ENCODE measurements at regions not wholly inside any gene's neighbourhood (a gene's known extent, or its start where the extent isn't known, plus 50 kb on each side); places are given as distances from the start of the nearest gene placed in this dataset.
"Not testable (repeated sequence)": the region's sequence is repeated elsewhere in the genome, so short reads cannot be mapped to it uniquely, and the experiment has no call there.

DNA sequence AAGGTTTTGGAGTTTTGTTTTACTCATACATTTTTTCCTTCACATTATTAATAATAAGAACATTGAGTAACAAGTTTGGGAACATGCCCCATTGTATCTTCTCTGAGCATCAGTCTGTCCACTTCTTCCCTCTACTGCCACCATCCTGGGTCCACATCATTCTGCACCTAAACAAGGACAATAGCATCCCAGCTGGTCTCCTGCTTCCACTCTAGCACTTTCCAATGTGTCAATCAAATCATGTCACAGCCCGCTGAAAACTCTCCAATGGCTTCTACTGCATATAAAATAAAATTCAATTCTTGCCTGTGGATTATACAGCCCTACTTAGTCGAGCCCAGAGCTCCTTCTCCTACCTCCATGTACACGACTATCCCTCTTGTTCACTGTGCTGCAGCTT is 66.8 kb upstream of the RBPJ start:
- Histone ChIP-seq H4K91ac (ENCODE audit: low read length) (no peak overlapping the region), H3K9ac (ENCODE audit: low read length) (no peak overlapping the region), H2AK5ac (ENCODE audit: low read length, severe bottlenecking) (no peak overlapping the region), H3K9me3 (ENCODE audit: control insufficient read depth, low read length) (peaks cover 1% of the 10 kb centered on the region), H3K27me3 (ENCODE audit: control insufficient read depth in 1 of 2, insufficient read depth in 1 of 2, low read length in 2 of 2) (no peaks in the 10 kb centered on the region), H3K4me1 (ENCODE audit: control insufficient read depth, insufficient read depth, low read depth, low read length) (peaks cover 3% of the 10 kb centered on the region), H3K4ac (ENCODE audit: low read depth in 1 of 2, low read length in 2 of 2) (no peak overlapping the region), H2BK120ac (ENCODE audit: low read depth, low read length) (no peak overlapping the region), H3K4me2 (ENCODE audit: low read length, poor library complexity, severe bottlenecking) (no peak overlapping the region), H3K4me3 (ENCODE audit: insufficient read depth in 1 of 2, low read depth in 1 of 2, low read length in 2 of 2) (no peak overlapping the region), H4K8ac (ENCODE audit: low read length) (no peak overlapping the region), H2BK12ac (ENCODE audit: low read length in 2 of 2) (no peak overlapping the region), H3K14ac (ENCODE audit: low read length in 2 of 2) (no peak overlapping the region), H3K23ac (ENCODE audit: low read length in 2 of 2) (no peak overlapping the region), H3K27ac (ENCODE audit: low read length, poor library complexity, severe bottlenecking) (no peak overlapping the region), H3K79me1 (replicated peaks; ENCODE audit: low read length, poor library complexity, severe bottlenecking) (no peaks in the 10 kb centered on the region), H2BK5ac (ENCODE audit: low read depth, low read length, poor library complexity, severe bottlenecking) (no peak overlapping the region), H3K18ac (ENCODE audit: low read depth in 1 of 2, low read length in 2 of 2) (peak overlapping the region in 1 of 2 experiments; percentile 21), H3K36me3 (ENCODE audit: control insufficient read depth in 1 of 2, insufficient read depth in 2 of 2, low read depth in 1 of 2, low read length in 2 of 2) (no peaks in the 10 kb centered on the region), H2AFZ (ENCODE audit: low read depth, low read length) (no peak overlapping the region), H2BK15ac (ENCODE audit: low read depth, poor library complexity, severe bottlenecking) (no peak overlapping the region)
- DNase-seq: no peak
- WGBS: 85% methylated on average over 3 of the region's 3 CpGs

- no peak overlapping the region for H3K27ac ChIP-seq (ENCODE audit: low read length, poor library complexity, severe bottlenecking)
- H2AFZ ChIP-seq (ENCODE audit: low read depth, low read length): no peak overlapping the region
- H2BK12ac ChIP-seq (ENCODE audit: low read length in 2 of 2): no peak overlapping the region
- peak overlapping the region; percentile 62 for H3K9ac ChIP-seq (ENCODE audit: low read length)
- H2AK5ac ChIP-seq (ENCODE audit: low read length, severe bottlenecking): no peak overlapping the region
- peaks cover 3% of the 10 kb centered on the region for H3K4me1 ChIP-seq (ENCODE audit: control insufficient read depth, insufficient read depth, low read depth, low read length)
- no peaks in the 10 kb centered on the region for H3K36me3 ChIP-seq (ENCODE audit: control insufficient read depth in 1 of 2, insufficient read depth in 2 of 2, low read depth in 1 of 2, low read length in 2 of 2)
- no peak overlapping the region for H3K14ac ChIP-seq (ENCODE audit: low read length in 2 of 2)
- H3K18ac ChIP-seq (ENCODE audit: low read depth in 1 of 2, low read length in 2 of 2): no peak overlapping the region
- no peaks in the 10 kb centered on the region for H3K79me1 ChIP-seq (replicated peaks; ENCODE audit: low read length, poor library complexity, severe bottlenecking)
- H3K27me3 ChIP-seq (ENCODE audit: control insufficient read depth in 1 of 2, insufficient read depth in 1 of 2, low read length in 2 of 2): no peaks in the 10 kb centered on the region
- no peak overlapping the region for H4K8ac ChIP-seq (ENCODE audit: low read length)
- no peak overlapping the region for H3K4me3 ChIP-seq (ENCODE audit: insufficient read depth in 1 of 2, low read depth in 1 of 2, low read length in 2 of 2)
- no peak for DNase-seq
- no peak overlapping the region for H3K4ac ChIP-seq (ENCODE audit: low read depth in 1 of 2, low read length in 2 of 2)
- peaks cover 8% of the 10 kb centered on the region for H3K9me3 ChIP-seq (ENCODE audit: control insufficient read depth, low read length)
- no peak overlapping the region for H4K91ac ChIP-seq (ENCODE audit: low read length)
- no peak overlapping the region for H3K23ac ChIP-seq (ENCODE audit: low read length in 2 of 2)
- H2BK5ac ChIP-seq (ENCODE audit: low read depth, low read length, poor library complexity, severe bottlenecking): no peak overlapping the region
- H2BK15ac ChIP-seq (ENCODE audit: low read depth, poor library complexity, severe bottlenecking): no peak overlapping the region
- no peak overlapping the region for H2BK120ac ChIP-seq (ENCODE audit: low read depth, low read length)
- no CpG with 5 or more reads among the region's 1 CpG for WGBS
- H3K4me2 ChIP-seq (ENCODE audit: low read length, poor library complexity, severe bottlenecking): no peak overlapping the region
Measured at GRCh38 chr4:26255989-26256388, 64.8 kb upstream of the RBPJ start.

- H2BK12ac ChIP-seq (ENCODE audit: low read length in 2 of 2); H3K4me3 ChIP-seq (ENCODE audit: insufficient read depth in 1 of 2, low read depth in 1 of 2, low read length in 2 of 2): not testable (repeated sequence)
Measured at GRCh38 chr4:26257444-26257843, 63.4 kb upstream of the RBPJ start.

GRCh38 chr4:26257850-26258249 is 63.0 kb upstream of the RBPJ start:
- 77% methylated on average over 2 of the region's 2 CpGs for WGBS
- Histone ChIP-seq H3K9me3 (ENCODE audit: control insufficient read depth, low read length) (peaks cover 8% of the 10 kb centered on the region), H2AK5ac (ENCODE audit: low read length, severe bottlenecking) (no peak overlapping the region), H3K79me1 (replicated peaks; ENCODE audit: low read length, poor library complexity, severe bottlenecking) (no peaks in the 10 kb centered on the region), H3K9ac (ENCODE audit: low read length) (no peak overlapping the region), H2BK15ac (ENCODE audit: low read depth, poor library complexity, severe bottlenecking) (no peak overlapping the region), H3K27me3 (ENCODE audit: control insufficient read depth in 1 of 2, insufficient read depth in 1 of 2, low read length in 2 of 2) (no peaks in the 10 kb centered on the region), H3K4ac (ENCODE audit: low read depth in 1 of 2, low read length in 2 of 2) (no peak overlapping the region), H3K18ac (ENCODE audit: low read depth in 1 of 2, low read length in 2 of 2) (no peak overlapping the region), H3K4me2 (ENCODE audit: low read length, poor library complexity, severe bottlenecking) (no peak overlapping the region), H3K27ac (ENCODE audit: low read length, poor library complexity, severe bottlenecking) (no peak overlapping the region), H2BK120ac (ENCODE audit: low read depth, low read length) (no peak overlapping the region), H4K91ac (ENCODE audit: low read length) (no peak overlapping the region), H4K8ac (ENCODE audit: low read length) (no peak overlapping the region), H2AFZ (ENCODE audit: low read depth, low read length) (no peak overlapping the region), H3K4me3 (ENCODE audit: insufficient read depth in 1 of 2, low read depth in 1 of 2, low read length in 2 of 2) (no peak overlapping the region), H3K36me3 (ENCODE audit: control insufficient read depth in 1 of 2, insufficient read depth in 2 of 2, low read depth in 1 of 2, low read length in 2 of 2) (no peaks in the 10 kb centered on the region), H3K23ac (ENCODE audit: low read length in 2 of 2) (no peak overlapping the region), H2BK12ac (ENCODE audit: low read length in 2 of 2) (no peak overlapping the region), H3K14ac (ENCODE audit: low read length in 2 of 2) (no peak overlapping the region), H2BK5ac (ENCODE audit: low read depth, low read length, poor library complexity, severe bottlenecking) (no peak overlapping the region), H3K4me1 (ENCODE audit: control insufficient read depth, insufficient read depth, low read depth, low read length) (no peaks in the 10 kb centered on the region)
- no peak for DNase-seq

More at GRCh38 chr4:26257444-26257843, 63.4 kb upstream of the RBPJ start:
- not testable (repeated sequence) for H3K27ac ChIP-seq (ENCODE audit: low read length, poor library complexity, severe bottlenecking); H2AFZ ChIP-seq (ENCODE audit: low read depth, low read length); H3K4me2 ChIP-seq (ENCODE audit: low read length, poor library complexity, severe bottlenecking); H3K4me1 ChIP-seq (ENCODE audit: control insufficient read depth, insufficient read depth, low read depth, low read length); H2BK120ac ChIP-seq (ENCODE audit: low read depth, low read length); H3K9ac ChIP-seq (ENCODE audit: low read length); H4K91ac ChIP-seq (ENCODE audit: low read length); H3K18ac ChIP-seq (ENCODE audit: low read depth in 1 of 2, low read length in 2 of 2); H3K79me1 ChIP-seq (replicated peaks; ENCODE audit: low read length, poor library complexity, severe bottlenecking); H3K14ac ChIP-seq (ENCODE audit: low read length in 2 of 2); H4K8ac ChIP-seq (ENCODE audit: low read length); DNase-seq; H3K9me3 ChIP-seq (ENCODE audit: control insufficient read depth, low read length); H2BK5ac ChIP-seq (ENCODE audit: low read depth, low read length, poor library complexity, severe bottlenecking); H3K36me3 ChIP-seq (ENCODE audit: control insufficient read depth in 1 of 2, insufficient read depth in 2 of 2, low read depth in 1 of 2, low read length in 2 of 2); H3K27me3 ChIP-seq (ENCODE audit: control insufficient read depth in 1 of 2, insufficient read depth in 1 of 2, low read length in 2 of 2); H2AK5ac ChIP-seq (ENCODE audit: low read length, severe bottlenecking); H3K4ac ChIP-seq (ENCODE audit: low read depth in 1 of 2, low read length in 2 of 2); H2BK15ac ChIP-seq (ENCODE audit: low read depth, poor library complexity, severe bottlenecking); H3K23ac ChIP-seq (ENCODE audit: low read length in 2 of 2)
- WGBS: 87% methylated on average over 2 of the region's 2 CpGs
